DND-41 (cell line): ENCODE measurements at regions not wholly inside any gene's neighbourhood (a gene's known extent, or its start where the extent isn't known, plus 50 kb on each side); places are given as distances from the start of the nearest gene placed in this dataset.

Experiments
- EZH2 ChIP-seq: IDR thresholded peaks from 3 replicates; pipeline ENCODE4 v1.6.1; 2012; ENCODE audit warnings: borderline replicate concordance, low read depth, mild to moderate bottlenecking, moderate library complexity, low read length, inconsistent platforms; ENCODE audit not compliant: severe bottlenecking
- TF ChIP-seq, protein P1 (sequence below): IDR thresholded peaks from 2 replicates; pipeline ENCODE4 v1.5.1; 2012; ENCODE audit warnings: borderline replicate concordance, low read length, moderate library complexity, mild to moderate bottlenecking; ENCODE audit not compliant: poor library complexity, severe bottlenecking; ENCODE audit errors: extremely low read depth

GRCh38 chr13:22967669-22968068 lies 213.1 kb upstream of the SGCG start:
- TF ChIP-seq, protein P1, sequence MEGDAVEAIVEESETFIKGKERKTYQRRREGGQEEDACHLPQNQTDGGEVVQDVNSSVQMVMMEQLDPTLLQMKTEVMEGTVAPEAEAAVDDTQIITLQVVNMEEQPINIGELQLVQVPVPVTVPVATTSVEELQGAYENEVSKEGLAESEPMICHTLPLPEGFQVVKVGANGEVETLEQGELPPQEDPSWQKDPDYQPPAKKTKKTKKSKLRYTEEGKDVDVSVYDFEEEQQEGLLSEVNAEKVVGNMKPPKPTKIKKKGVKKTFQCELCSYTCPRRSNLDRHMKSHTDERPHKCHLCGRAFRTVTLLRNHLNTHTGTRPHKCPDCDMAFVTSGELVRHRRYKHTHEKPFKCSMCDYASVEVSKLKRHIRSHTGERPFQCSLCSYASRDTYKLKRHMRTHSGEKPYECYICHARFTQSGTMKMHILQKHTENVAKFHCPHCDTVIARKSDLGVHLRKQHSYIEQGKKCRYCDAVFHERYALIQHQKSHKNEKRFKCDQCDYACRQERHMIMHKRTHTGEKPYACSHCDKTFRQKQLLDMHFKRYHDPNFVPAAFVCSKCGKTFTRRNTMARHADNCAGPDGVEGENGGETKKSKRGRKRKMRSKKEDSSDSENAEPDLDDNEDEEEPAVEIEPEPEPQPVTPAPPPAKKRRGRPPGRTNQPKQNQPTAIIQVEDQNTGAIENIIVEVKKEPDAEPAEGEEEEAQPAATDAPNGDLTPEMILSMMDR, result no peak
- TF ChIP-seq EZH2, result no peak
